Cardiac muscle cell (in vitro differentiated cells and primary cell): ENCODE measurements at regions not wholly inside any gene's neighbourhood (a gene's known extent, or its start where the extent isn't known, plus 50 kb on each side); places are given as distances from the start of the nearest gene placed in this dataset.
A peak's percentile ranks its signal among the peaks of the same experiment; 100 is the strongest.

ENCODE experiments used
- DNase-seq, 2 donors: peaks; one replicate each; pipeline versions ENCODE4 v3.0.0 to v3.0.0-alpha.2; 2010 to 2017; ENCODE audit warnings: low read depth in 1 of 2, low spot score in 1 of 2
- H3K27ac ChIP-seq: fragments of 200-600 bp; sonication (generic); 2 replicates; pipeline ENCODE4 v1.5.1; 2016
- H3K27me3 ChIP-seq: fragments of 200-600 bp; sonication (generic); 2 replicates; pipeline ENCODE4 v1.6.0; 2016; ENCODE audit warnings: control low read depth
- H3K36me3 ChIP-seq: fragments of 200-600 bp; sonication (generic); 2 replicates; pipeline ENCODE4 v1.5.1; 2016; ENCODE audit warnings: control low read depth
- H3K4me1 ChIP-seq: fragments of 200-600 bp; sonication (generic); 2 replicates; pipeline ENCODE4 v1.8.1; 2017; ENCODE audit warnings: low read depth, mild to moderate bottlenecking, mixed run types
- H3K4me3 ChIP-seq: fragments of 200-600 bp; sonication (generic); 2 replicates; pipeline ENCODE4 v1.5.1; 2016; ENCODE audit warnings: mild to moderate bottlenecking
- H3K9me3 ChIP-seq: fragments of 200-600 bp; sonication (generic); 2 replicates; pipeline ENCODE4 v1.5.1; 2017; ENCODE audit warnings: low read depth, mild to moderate bottlenecking, control low read depth
- CTCF ChIP-seq: IDR thresholded peaks from 2 replicates; pipeline ENCODE4 v1.5.1; 2012; ENCODE audit warnings: low read depth, mild to moderate bottlenecking, low read length

- no peak for DNase-seq
- no peaks in the 10 kb centered on the region for H3K9me3 ChIP-seq
- H3K27ac ChIP-seq = no peak overlapping the region
- H3K36me3 ChIP-seq = no peaks in the 10 kb centered on the region
- H3K27me3 ChIP-seq = no peaks in the 10 kb centered on the region
- no peak for TF ChIP-seq CTCF
- H3K4me1 ChIP-seq = no peaks in the 10 kb centered on the region
- H3K4me3 ChIP-seq = no peak overlapping the region
Observed at GRCh38 chr1:157194731-157195520, 56.7 kb upstream of the ETV3 start.

GRCh38 chr1:157193702-157194391 is 55.7 kb upstream of the ETV3 start:
- no peaks in the 10 kb centered on the region for H3K36me3 ChIP-seq
- H3K27me3 ChIP-seq = no peaks in the 10 kb centered on the region
- no peaks in the 10 kb centered on the region for H3K9me3 ChIP-seq
- DNase-seq = peak; percentile 73 to 78
- H3K27ac ChIP-seq = no peak overlapping the region
- H3K4me3 ChIP-seq = no peak overlapping the region
- TF ChIP-seq CTCF = peak; percentile 80
- H3K4me1 ChIP-seq = no peaks in the 10 kb centered on the region

GRCh38 chr1:157193219-157193618 is 55.0 kb upstream of the ETV3 start:
- DNase-seq = no peak
- Histone ChIP-seq H3K4me1 (no peaks in the 10 kb centered on the region), H3K27me3 (no peaks in the 10 kb centered on the region), H3K4me3 (no peak overlapping the region), H3K27ac (no peak overlapping the region), H3K9me3 (no peaks in the 10 kb centered on the region), H3K36me3 (no peaks in the 10 kb centered on the region)
- TF ChIP-seq CTCF = no peak

GRCh38 chr1:157189986-157190982 is 52.1 kb upstream of the ETV3 start:
- no peaks in the 10 kb centered on the region for H3K27me3 ChIP-seq
- H3K27ac ChIP-seq = no peak overlapping the region
- no peaks in the 10 kb centered on the region for H3K4me1 ChIP-seq
- DNase-seq = no peak
- no peak overlapping the region for H3K4me3 ChIP-seq
- TF ChIP-seq CTCF = no peak
- no peaks in the 10 kb centered on the region for H3K36me3 ChIP-seq
- no peaks in the 10 kb centered on the region for H3K9me3 ChIP-seq

GRCh38 chr1:157189096-157189495 is 50.9 kb upstream of the ETV3 start:
- Histone ChIP-seq H3K27ac (no peak overlapping the region), H3K4me3 (no peak overlapping the region), H3K36me3 (no peaks in the 10 kb centered on the region)

More at GRCh38 chr1:157189096-157189495, 50.9 kb upstream of the ETV3 start:
- no peak for DNase-seq
- Histone ChIP-seq H3K27me3 (no peaks in the 10 kb centered on the region), H3K9me3 (no peaks in the 10 kb centered on the region), H3K4me1 (no peaks in the 10 kb centered on the region)
- no peak for TF ChIP-seq CTCF
